SK-N-MC (cell line): ENCODE measurements at regions not wholly inside any gene's neighbourhood (a gene's known extent, or its start where the extent isn't known, plus 50 kb on each side); places are given as distances from the start of the nearest gene placed in this dataset.

Source experiments
- EZH2 ChIP-seq: fragments of 200-600 bp; sonication (generic); IDR thresholded peaks from one replicate; pipeline ENCODE4 v1.6.1; 2017; ENCODE audit warnings: antibody characterized with exemption
- FOXP2 ChIP-seq: optimal IDR thresholded peaks from 2 replicates; pipeline ENCODE3; 2011; ENCODE audit warnings: mild to moderate bottlenecking, moderate library complexity; ENCODE audit not compliant: insufficient read depth; ENCODE audit errors: extremely low read length, control extremely low read depth
- POLR2AphosphoS5 ChIP-seq: IDR thresholded peaks from 2 replicates; pipeline ENCODE4 v1.6.1; 2012; ENCODE audit warnings: mild to moderate bottlenecking, low read depth, low read length, borderline replicate concordance

DNA sequence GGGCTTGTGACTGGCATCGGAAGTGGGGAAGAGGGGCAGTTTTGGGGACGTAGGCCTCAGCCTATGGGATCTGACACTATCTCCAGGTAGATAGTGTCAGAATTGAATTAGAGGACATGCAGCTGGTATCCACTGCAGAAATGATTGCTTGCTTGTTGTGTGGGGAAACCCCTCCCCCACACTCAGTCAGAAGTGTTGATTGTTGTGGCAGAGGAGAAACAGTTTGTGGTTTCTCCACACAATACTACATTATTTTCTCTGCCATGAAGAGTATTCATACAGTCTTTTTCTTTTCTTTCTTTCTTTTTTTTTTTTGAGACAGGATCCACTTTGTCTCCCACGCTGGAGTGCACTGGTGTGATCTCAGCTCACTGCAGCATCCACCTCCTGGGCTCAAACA lies 113.9 kb downstream of the ARRDC3 start:
- TF ChIP-seq EZH2 (no peak), POLR2AphosphoS5 (no peak), FOXP2 (no peak)
